ENCODE measurements at regions not wholly inside any gene's neighbourhood (a gene's known extent, or its start where the extent isn't known, plus 50 kb on each side); places are given as distances from the start of the nearest gene placed in this dataset.

- TF ChIP-seq POLR2A (IDR thresholded peaks at IDR 0.05) (no peak), POLR2AphosphoS5 (IDR thresholded peaks at IDR 0.05) (no peak), EP300 (IDR thresholded peaks at IDR 0.05) (no peak)
- TF ChIP-seq, protein P1, sequence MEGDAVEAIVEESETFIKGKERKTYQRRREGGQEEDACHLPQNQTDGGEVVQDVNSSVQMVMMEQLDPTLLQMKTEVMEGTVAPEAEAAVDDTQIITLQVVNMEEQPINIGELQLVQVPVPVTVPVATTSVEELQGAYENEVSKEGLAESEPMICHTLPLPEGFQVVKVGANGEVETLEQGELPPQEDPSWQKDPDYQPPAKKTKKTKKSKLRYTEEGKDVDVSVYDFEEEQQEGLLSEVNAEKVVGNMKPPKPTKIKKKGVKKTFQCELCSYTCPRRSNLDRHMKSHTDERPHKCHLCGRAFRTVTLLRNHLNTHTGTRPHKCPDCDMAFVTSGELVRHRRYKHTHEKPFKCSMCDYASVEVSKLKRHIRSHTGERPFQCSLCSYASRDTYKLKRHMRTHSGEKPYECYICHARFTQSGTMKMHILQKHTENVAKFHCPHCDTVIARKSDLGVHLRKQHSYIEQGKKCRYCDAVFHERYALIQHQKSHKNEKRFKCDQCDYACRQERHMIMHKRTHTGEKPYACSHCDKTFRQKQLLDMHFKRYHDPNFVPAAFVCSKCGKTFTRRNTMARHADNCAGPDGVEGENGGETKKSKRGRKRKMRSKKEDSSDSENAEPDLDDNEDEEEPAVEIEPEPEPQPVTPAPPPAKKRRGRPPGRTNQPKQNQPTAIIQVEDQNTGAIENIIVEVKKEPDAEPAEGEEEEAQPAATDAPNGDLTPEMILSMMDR (IDR thresholded peaks at IDR 0.05), result no peak
These were observed 239.4 kb upstream of the TMTC1 start for GRCh38 chr12:30023186-30023585.

All from sigmoid colon (tissue), 4 donors.